H1 (cell line): ENCODE measurements at regions not wholly inside any gene's neighbourhood (a gene's known extent, or its start where the extent isn't known, plus 50 kb on each side); places are given as distances from the start of the nearest gene placed in this dataset.

Experiments used
- SIX5 ChIP-seq: IDR thresholded peaks from 2 replicates; pipeline ENCODE4 v1.6.1; 2011; ENCODE audit warnings: mild to moderate bottlenecking, low read depth, low read length

GRCh38 chr2:120924924-120925323, 189.3 kb downstream of the GLI2 start (continued):
- TF ChIP-seq SIX5: no peak
- TF ChIP-seq, all 59 proteins: peak for 0
